K562 (cell line): ENCODE measurements at regions not wholly inside any gene's neighbourhood (a gene's known extent, or its start where the extent isn't known, plus 50 kb on each side); places are given as distances from the start of the nearest gene placed in this dataset.
A peak's percentile ranks its signal among the peaks of the same experiment; 100 is the strongest.

Experiments used
- ATAC-seq: fragments of 200-7000 bp; cut with Tn5 transposase; 3 replicates; pipeline ENCODE4 v1.9.1; 2020; ENCODE audit warnings: moderate library complexity
- BruUV-seq: library from RNA; stranded (reverse); fragments of 400-500 nt; replicated peaks from 2 replicates; lab custom pipeline; 2021; lab: Mats Ljungman, UMichigan
- CTCF ChIA-PET: fragments of 300-600 bp; formaldehyde crosslinking; extraction: SDS; loops from one replicate; lab custom pipeline; 2021; ENCODE audit warnings: low intra/inter-chr PET ratio; lab: Yijun Ruan, JAX
- POLR2A ChIA-PET: fragments of 300-600, 350-650 bp; sonication (Branson Sonifier 250); formaldehyde crosslinking; extraction: SDS; loops from one replicate; lab custom pipeline; 2021; ENCODE audit warnings: antibody characterized with exemption, inconsistent platforms; lab: Yijun Ruan, JAX
- DNase-seq, 4 experiments: peaks; one replicate each; pipeline versions ENCODE4 v3.0.0 to v3.0.0-alpha.2; 2011 to 2018; ENCODE audit warnings: low spot score in 3 of 4, mixed read lengths in 3 of 4; ENCODE audit errors: extremely low read depth in 1 of 4
- FAIRE-seq: peaks from 2 replicates; lab custom pipeline; 2011; peaks lifted over from hg19 to GRCh38; lab: Jason Lieb, UNC
- H2AFZ ChIP-seq: 2 replicates; pipeline ENCODE4 v1.6.0; 2011; ENCODE audit warnings: low read depth, low read length, control low read depth, inconsistent platforms
- H3K27ac ChIP-seq: fragments of 200-600 bp; 3 replicates; pipeline ENCODE4 v1.8.0; 2011; ENCODE audit warnings: low read depth, mild to moderate bottlenecking, control low read depth, inconsistent platforms, low read length, moderate library complexity, mixed read lengths; ENCODE audit errors: extremely low read depth
- H3K27me3 ChIP-seq, 2 experiments: fragments of 300-600 bp in 1 of 2; 2 replicates in 1 of 2; 3 replicates in 1 of 2; pipeline versions ENCODE4 v1.6.0 to v1.8.0; 2011; ENCODE audit warnings: inconsistent platforms in 2 of 2, low read length in 2 of 2, mild to moderate bottlenecking in 1 of 2, mixed read lengths in 1 of 2, moderate library complexity in 1 of 2; ENCODE audit not compliant: control insufficient read depth in 2 of 2, insufficient read depth in 2 of 2
- H3K36me3 ChIP-seq: fragments of 300-600 bp; 3 replicates; pipeline ENCODE4 v1.8.0; 2011; ENCODE audit warnings: mild to moderate bottlenecking, low read length, inconsistent platforms; ENCODE audit not compliant: control insufficient read depth, insufficient read depth
- H3K4me1 ChIP-seq, 2 experiments: fragments of 200-600 bp in 1 of 2; replicated peaks in 1 of 2; 2 replicates in 1 of 2; 3 replicates in 1 of 2; pipeline versions ENCODE4 v1.5.1 to v1.8.0; 2011; ENCODE audit warnings: inconsistent platforms in 2 of 2, low read length in 2 of 2, mild to moderate bottlenecking in 1 of 2, mixed read lengths in 1 of 2, moderate library complexity in 1 of 2; ENCODE audit not compliant: control insufficient read depth in 2 of 2, insufficient read depth in 2 of 2
- H3K4me2 ChIP-seq: 2 replicates; pipeline ENCODE4 v1.6.1; 2011; ENCODE audit warnings: low read length, control low read depth, inconsistent platforms, mixed read lengths; ENCODE audit not compliant: insufficient read depth
- H3K4me3 ChIP-seq: fragments of 200-600 bp; sonication (generic), shearing (Covaris generic); 2 replicates; pipeline ENCODE4 v1.5.1; 2016; ENCODE audit warnings: control low read depth, inconsistent platforms
- H3K79me2 ChIP-seq: fragments of 200-600 bp; 3 replicates; pipeline ENCODE4 v1.8.0; 2011; ENCODE audit warnings: low read length, inconsistent platforms; ENCODE audit not compliant: control insufficient read depth, insufficient read depth
- H3K9ac ChIP-seq, 2 experiments: 2 replicates each; pipeline versions ENCODE4 v1.6.0 to v1.6.1; 2011; ENCODE audit warnings: low read depth in 2 of 2, low read length in 2 of 2, control low read depth in 1 of 2, inconsistent platforms in 1 of 2, mild to moderate bottlenecking in 1 of 2, mixed read lengths in 1 of 2; ENCODE audit not compliant: insufficient read depth in 1 of 2
- H3K9me1 ChIP-seq: one replicate; pipeline ENCODE4 v1.6.0; 2011; ENCODE audit warnings: inconsistent platforms, mild to moderate bottlenecking, low read length, moderate library complexity; ENCODE audit not compliant: control insufficient read depth, insufficient read depth
- H3K9me3 ChIP-seq: replicated peaks from 2 replicates; pipeline ENCODE4 v1.5.1; 2011; ENCODE audit warnings: low read depth, low read length, inconsistent platforms; ENCODE audit not compliant: control insufficient read depth, insufficient read depth
- H4K20me1 ChIP-seq: replicated peaks from 2 replicates; pipeline ENCODE4 v1.6.1; 2011; ENCODE audit warnings: low read length, inconsistent platforms, mixed read lengths; ENCODE audit not compliant: control insufficient read depth, insufficient read depth
- CREB3 ChIP-seq: fragments of 450-650 bp; conservative IDR thresholded peaks from 2 replicates; pipeline ENCODE4 v1.6.1; 2016; ENCODE audit warnings: missing genetic modification characterization, low read depth, mild to moderate bottlenecking, missing compliant biosample characterization, moderate library complexity
- PML ChIP-seq: IDR thresholded peaks from 2 replicates; pipeline ENCODE4 v1.6.1; 2012; ENCODE audit warnings: low read length, inconsistent platforms
- RAD21 ChIP-seq, 2 experiments: fragments of 250-450 bp in 1 of 2; fragments of 450-650 bp in 1 of 2; sonication (Bioruptor Pico) in 1 of 2; formaldehyde crosslinking in 1 of 2; IDR thresholded peaks in 1 of 2; conservative IDR thresholded peaks in 1 of 2; 2 replicates each; pipeline versions ENCODE4 v1.4.0 to v1.8.0; 2020 to 2022; ENCODE audit warnings: mild to moderate bottlenecking in 2 of 2, moderate library complexity in 1 of 2
- WGBS: fragments of 100-300 bp; shearing (Covaris generic); methylation state at CpG from one replicate; pipeline ENCODE4 v1.1.6; 2016; ENCODE audit warnings: low coverage, mixed read lengths; ENCODE audit not compliant: insufficient coverage; ENCODE audit errors: missing lambda C conversion rate; 5-methylcytosine and 5-hydroxymethylcytosine counted together
- in situ Hi-C: fragments of 300-500 bp; cut with MboI; formaldehyde crosslinking; loops from 4 replicates; pipeline ENCODE4 v1.15.0; 2018; ENCODE audit warnings: inconsistent platforms, mixed read lengths
- intact Hi-C: fragments of 100-400 bp; cut with micrococcal nuclease; formaldehyde crosslinking; loops from 2 replicates; pipeline ENCODE4 v1.14.2; 2022

GRCh38 chr3:106121491-106122289, 252.9 kb upstream of the CBLB start:
- Histone ChIP-seq H3K9ac (no peak overlapping the region), H4K20me1 (no peaks in the 10 kb centered on the region), H3K79me2 (no peaks in the 10 kb centered on the region), H3K9me1 (no peaks in the 10 kb centered on the region), H3K27ac (no peak overlapping the region), H3K4me1 (peaks cover 4 to 5% of the 10 kb centered on the region in 2 experiments; a peak in 3 of 5 replicates), H3K4me3 (no peak overlapping the region), H3K4me2 (no peak overlapping the region), H2AFZ (no peak overlapping the region), H3K9me3 (no peaks in the 10 kb centered on the region), H3K36me3 (no peaks in the 10 kb centered on the region), H3K27me3 (no peaks in the 10 kb centered on the region)
- ATAC-seq: no peak
- FAIRE-seq: no peak
- 40% methylated on average over 1 of the region's 3 CpGs for WGBS
- in situ Hi-C loops: no loop called here
- no peak for DNase-seq
- BruUV-seq: no TSS peak
- peak; percentile 10 to 36; a peak in 2 of 4 replicates for TF ChIP-seq RAD21 (CRISPR knock-in tag; conservative IDR thresholded peaks at IDR 0.05 in 1 of 2, IDR thresholded peaks at IDR 0.05 in 1 of 2)
- TF ChIP-seq CREB3 (tag): no peak
- no peak for TF ChIP-seq PML
- ChIA-PET POLR2A (no interaction called here), CTCF (interaction anchor here (0.5 kb wide), 1 partner anchor 436 kb away, joined by 4 read pairs; no protein-coding TSS in a partner anchor)
- intact Hi-C loops: loop anchor here (5.0 to 10.0 kb wide), 2 partner anchors 117 to 434 kb away; no protein-coding TSS in a partner anchor
